Endothelial cell of hepatic sinusoid (primary cell): ENCODE measurements at regions not wholly inside any gene's neighbourhood (a gene's known extent, or its start where the extent isn't known, plus 50 kb on each side); places are given as distances from the start of the nearest gene placed in this dataset.

Source experiments
- in situ Hi-C: cut with HindIII; loops from 2 replicates; pipeline ENCODE4 v1.10.0; 2017; ENCODE audit warnings: low sequenced_read_pairs

DNA sequence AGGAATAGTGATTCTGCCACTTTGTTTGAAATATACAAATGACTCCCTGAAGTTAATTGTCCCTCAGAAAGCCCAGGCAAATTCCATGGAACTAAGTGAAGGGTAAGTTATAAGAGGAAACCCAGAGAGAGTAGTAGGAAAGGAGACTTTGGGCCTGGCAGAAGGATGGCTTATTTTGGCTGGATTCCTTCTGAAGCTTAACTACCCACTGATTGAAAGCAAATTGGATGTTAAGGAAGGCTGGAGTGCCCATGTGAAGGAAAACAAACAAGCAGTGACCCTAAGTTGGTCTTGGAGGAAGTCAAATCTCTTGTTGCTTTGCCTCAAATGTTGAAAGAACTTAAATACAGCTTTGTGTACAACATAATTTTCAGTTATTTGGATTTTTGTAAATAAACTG, 1106.4 kb upstream of the ZEB2 start:
- in situ Hi-C loops, result no loop called here

DNA sequence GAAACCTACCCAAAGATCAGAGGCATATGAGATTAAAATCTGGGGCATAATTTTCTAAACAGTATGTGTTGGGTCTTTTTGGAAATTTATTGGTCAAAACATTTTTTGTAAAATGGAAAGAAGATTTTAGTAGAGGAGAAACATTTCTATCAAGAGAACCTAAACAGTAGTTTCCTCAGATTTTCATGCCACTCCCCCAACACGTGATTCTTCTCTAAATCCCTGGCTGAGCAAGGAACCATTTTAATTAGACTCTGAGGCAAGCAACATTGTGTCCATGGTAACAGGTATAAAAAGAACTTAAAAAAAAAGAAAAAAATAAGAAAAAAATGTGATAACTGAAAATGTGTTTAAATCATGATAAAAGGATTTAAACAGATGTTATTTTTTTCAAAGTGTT, 1105.2 kb upstream of the ZEB2 start:
- in situ Hi-C loops, result no loop called here

DNA sequence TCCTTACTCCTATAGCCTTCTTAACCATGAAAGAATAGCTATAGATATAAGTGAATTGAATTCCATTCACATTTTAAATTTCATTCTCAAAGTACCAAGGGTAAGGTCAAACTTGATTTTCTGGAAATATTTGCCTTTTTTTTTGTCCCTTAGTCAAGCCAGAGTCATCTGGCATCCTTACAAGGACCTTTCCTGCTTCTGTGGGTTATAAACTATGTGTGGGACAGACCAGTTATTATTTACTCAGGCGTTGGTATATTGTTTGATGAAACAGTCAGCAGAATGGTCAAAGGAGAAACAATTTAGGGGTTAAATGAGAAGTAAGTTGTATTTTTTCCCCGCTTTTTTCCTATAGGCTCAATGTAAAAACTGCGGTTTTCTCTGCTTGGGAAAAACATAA, 1103.2 kb upstream of the ZEB2 start:
- in situ Hi-C loops, result no loop called here

DNA sequence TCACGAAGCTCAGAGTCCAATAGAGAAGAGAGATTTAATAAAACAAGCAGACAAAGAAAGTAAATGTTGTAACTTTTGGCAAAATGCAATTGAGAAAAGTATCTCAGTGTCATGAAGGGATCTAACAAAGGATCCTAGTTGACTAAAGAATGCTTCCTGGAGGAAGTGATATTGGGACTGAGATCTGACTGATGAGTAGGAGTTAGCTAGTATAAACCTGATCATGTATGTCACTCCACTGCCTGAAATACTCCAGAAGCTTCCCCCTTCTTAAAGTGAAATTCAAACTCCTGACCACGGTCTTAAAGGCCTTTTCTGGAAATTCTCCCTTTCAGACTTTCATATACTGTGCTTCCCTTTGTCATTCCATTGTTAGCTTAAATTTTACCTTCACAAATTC, 1102.4 kb upstream of the ZEB2 start:
- in situ Hi-C loops, result no loop called here

DNA sequence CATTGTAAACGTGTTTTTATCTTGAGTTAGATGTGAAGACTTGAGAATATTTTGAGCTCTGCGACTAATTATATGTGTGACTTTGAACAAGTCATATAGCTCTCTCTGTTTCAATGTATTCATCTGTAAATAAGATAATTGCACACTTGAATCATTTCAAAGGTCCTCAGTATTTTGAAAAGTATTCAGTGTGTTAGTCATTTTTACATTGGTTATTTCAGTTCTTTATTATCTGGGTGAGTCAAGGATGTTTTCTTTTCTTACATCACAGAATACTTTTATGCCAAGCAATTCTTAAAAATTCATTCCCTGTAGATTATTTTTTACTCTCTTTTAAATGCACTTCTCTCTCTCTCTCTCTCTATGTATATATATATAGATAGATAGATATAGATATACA, 1098.0 kb upstream of the ZEB2 start:
- in situ Hi-C loops, result no loop called here

DNA sequence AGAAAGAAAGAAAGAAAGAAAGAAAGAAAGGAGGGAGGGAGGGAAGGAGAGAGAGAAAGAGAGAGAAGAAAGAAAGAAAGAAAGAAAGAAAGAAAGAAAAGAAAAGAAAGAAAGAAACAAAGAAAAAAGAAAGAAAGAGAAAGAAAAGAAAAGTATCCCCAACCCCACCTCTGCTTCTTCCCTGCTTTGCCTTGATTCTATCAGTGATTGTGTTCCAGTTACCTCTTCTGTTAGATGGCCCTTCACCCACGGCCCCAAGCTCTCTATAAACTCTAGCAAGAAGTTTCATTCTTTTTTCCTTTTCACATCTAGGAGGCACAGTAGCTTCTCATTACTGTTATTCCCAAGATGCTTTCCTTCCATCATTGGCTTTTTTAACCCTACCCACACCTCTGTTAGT, 1097.5 kb upstream of the ZEB2 start:
- in situ Hi-C loops, result no loop called here

DNA sequence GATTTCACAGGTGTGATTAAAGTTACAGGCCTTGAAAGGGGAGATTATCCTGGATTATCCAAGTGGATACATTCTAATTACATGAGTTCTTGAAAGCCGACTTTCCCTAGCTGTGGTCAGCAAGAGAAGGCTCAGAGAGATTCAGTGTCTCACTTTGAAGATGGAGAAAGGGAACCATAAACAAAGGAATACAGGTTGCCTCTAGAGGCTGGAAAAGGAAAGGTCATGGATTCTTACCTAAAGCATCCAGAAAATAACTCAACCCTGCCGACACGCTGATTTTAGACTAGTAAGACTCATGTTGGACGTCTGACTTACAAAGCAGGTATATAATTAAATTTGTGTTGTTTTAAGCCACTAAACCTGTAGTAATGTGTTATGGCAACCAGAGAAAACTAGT, 1095.7 kb upstream of the ZEB2 start:
- in situ Hi-C loops, result no loop called here

DNA sequence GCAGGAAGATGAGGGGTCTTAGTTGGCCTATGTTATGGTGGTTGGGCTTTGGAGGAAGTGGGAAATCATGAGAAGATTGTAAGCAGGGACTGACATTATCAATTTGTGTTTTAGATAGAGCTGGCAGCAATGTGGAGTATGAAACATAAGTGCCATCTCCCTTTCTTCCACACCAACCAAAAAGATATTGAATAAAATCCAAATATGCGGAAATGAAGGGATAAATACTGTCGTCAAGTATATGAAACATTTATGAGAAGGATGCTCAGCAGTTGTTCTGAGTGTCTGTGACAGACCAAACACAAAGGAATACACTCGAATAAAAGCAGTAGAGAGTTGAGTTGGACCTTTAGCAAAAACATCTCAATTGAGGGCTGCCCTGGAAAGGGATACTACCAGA, 1090.0 kb upstream of the ZEB2 start:
- in situ Hi-C loops, result no loop called here

DNA sequence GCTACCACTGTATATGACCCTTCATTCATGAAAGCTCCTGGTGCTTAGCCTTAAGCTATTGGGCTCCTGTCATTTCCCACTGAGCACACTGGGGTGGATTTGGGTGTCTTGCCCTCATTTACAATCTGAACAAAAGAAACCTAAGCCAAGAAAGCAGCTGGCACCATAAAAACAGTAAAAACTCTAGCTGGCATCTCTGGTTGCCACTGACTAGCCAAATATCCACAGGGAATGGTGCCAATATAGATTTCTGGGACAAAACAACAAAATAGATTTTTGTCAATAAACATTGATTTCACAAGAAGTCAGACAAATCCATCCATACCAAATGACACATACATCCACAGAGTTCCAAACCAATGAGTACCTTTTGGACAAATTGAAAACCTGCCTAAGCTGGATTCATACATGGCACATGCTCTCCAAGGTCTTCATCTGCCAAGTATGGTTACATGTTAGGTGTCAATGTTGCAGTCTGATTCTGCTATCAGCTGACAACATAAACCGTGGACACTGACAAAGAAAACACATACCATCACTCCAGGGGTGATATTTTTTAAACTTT, 1081.5 kb upstream of the ZEB2 start:
- in situ Hi-C loops, result no loop called here

DNA sequence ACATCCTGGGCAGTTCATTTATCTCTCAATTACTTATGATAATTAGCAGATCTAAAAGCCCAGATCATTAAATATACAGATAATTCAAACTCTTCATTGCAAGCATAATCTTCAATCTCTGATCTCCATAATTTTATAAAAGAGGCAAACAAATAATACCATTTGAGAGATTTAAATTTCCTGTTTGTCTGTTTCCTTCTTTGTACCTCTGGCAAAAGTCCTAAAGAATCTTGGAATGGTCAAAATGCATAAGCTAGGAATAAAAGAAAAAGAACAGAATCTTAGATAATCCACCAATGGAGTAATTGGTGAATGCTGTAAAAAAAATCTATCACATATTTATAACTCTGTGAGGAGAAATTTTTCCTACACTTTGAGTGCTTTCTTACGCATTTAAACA, 1080.9 kb upstream of the ZEB2 start:
- in situ Hi-C loops, result no loop called here

DNA sequence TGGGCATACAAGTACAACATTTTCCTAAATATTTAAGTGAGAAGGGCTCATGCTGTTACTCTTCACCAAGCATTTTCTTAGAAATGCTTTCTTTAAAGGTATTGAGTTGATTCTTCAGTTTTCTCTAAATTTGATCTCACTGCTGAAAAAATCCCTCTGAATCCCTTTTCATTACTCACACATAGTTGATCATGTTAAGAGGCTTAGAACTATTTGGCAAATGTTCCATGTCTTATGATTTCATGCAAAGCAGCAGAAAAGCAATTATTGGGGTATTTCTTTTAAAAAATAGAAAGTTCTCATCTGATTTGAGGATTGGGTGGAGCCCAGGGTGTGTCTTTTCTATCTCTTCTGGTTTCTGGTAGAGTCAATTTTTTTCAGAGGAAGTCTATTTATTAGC, 1079.8 kb upstream of the ZEB2 start:
- in situ Hi-C loops, result no loop called here

DNA sequence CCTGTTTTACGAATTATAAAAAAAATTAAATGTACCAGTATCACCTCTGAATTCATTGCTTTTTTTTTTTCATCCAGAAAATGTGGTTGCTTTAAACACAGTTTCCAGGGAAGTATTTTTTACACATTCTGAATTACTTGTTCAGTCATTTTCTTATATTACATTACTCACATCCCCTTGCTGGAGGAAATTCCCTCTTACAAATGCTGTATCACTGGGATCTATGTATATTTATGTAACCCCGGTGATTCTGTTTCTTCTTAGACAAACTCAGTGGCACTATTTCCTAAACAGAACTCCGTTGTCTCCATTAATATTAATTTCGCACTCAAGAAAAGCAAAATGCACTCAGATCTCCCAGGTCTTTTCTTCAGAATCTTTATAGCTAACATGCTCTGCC, 1078.5 kb upstream of the ZEB2 start:
- in situ Hi-C loops, result no loop called here

DNA sequence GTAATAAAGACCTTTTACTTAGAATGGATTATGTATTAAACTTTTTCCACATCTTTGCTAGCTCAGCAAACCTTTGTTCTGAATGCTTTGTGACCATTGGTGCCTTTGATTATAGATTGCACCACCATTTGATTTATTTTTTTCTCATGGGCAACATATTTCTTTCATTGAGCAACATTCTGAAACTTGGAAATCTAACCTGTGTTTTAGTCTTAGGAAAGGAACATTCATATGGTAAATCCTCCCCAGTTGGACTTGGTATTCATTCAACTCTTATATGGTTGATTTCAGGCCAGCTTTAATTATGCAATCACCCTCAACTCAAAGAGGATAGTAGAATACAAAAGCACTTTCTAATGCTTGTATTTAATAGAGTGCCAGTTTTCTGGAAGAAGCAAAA, 1077.9 kb upstream of the ZEB2 start:
- in situ Hi-C loops, result no loop called here

DNA sequence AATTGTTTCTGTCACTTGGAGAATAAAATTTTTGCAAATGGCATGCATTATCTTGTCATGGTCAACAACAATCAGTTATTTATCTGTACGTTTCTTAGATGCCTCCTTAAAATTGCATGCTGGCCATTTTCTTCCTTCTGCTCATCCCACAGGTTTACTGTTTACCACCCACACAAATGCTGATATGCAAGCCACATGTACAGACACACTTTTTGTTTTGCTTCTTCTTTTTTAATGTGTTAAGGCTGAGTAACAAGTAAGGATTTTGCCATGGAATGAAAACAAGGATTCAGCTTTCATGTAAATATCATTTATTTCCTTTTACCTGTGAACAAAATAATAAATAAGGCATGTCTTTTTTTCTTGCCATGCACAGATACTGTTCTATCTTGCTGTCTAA, 1077.1 kb upstream of the ZEB2 start:
- in situ Hi-C loops, result no loop called here

DNA sequence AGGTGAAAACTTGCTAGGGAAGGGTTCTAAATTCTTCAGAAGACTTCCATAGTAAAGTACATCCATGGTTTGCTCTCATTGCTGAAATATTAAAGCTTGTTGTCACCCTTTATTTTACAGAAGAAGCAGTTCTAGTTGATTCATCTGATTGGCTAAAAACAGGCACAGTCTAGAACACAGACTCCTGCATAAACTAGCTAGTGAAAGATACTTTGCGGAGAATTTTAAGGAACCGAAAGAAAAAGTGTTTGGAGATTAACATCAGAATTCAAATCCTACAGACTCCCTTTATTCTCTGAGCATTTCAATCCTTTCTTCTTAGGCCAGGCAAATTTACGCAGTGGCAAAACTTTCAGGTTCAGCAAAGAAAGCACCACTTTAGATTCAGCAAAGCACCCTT, 1076.5 kb upstream of the ZEB2 start:
- in situ Hi-C loops, result no loop called here

DNA sequence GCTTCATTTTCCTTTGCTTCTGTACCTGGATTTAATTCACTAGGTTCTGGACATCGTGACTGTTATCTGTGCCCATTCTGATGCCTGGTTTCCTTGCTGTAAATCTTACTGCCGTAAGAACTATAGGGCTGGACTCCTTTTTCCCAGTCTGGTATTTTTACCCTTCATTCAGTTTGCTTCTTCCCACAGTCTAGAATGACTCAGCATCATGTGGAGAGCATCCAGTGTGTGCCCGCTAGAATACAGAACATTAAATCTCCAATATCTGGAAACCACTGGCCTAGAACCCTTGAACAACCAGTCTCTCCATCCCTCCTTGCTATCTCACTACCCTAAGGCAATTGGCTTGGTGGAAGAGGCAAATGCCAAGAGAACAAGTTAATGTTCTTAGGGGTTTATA, 1075.4 kb upstream of the ZEB2 start:
- in situ Hi-C loops, result no loop called here

DNA sequence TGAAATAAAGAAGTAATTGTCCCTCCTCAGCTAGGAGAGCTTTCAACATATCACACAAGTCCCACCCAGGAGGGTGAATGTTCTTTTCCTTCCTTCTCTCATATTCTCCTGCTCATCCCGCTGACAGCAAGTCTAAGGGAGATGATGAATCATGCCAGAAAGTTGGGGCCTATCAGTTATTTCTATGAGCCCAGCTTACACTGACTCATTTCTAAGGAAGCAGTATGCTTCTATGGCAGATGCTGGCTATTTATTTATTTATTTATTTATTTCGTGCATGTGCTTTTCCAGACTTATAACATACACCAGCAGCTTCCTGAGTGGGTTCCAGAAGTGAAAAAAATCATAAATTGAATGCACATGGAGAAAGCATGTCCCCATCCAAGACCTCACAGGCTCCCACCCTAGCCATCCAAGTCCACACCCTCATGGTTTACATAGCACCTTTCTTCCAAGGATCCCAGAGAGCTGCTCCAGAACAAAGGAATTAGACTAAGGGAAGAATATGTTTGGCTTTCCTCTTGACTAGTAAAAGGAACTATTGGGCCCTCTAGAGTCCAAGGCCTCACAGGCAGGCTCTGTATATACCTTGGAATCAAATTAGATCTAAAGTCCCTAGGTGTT, 1074.2 kb upstream of the ZEB2 start:
- in situ Hi-C loops, result loop anchor here (5.0 kb wide), 2 partner anchors 38 to 82 kb away; no protein-coding TSS in a partner anchor

DNA sequence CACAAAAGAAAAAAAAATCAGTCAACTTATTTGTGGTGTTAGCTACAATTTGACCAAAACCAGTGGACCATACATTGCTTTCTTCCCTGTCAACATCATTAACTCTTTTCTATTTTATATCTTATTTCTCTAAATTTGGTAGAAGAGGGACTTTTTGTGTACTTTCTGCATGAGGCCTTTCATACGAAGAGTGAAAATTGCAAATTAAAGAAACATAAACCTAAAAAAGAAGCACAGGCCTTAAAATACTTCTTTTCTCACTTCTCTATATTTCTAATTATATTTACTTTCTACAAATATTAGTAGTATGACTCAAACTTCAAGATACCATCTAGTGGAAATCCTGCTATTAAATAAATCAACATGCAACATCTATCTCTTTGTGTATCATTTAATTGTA, 1073.4 kb upstream of the ZEB2 start:
- in situ Hi-C loops, result loop anchor here (5.0 kb wide), 2 partner anchors 39 to 81 kb away; no protein-coding TSS in a partner anchor

DNA sequence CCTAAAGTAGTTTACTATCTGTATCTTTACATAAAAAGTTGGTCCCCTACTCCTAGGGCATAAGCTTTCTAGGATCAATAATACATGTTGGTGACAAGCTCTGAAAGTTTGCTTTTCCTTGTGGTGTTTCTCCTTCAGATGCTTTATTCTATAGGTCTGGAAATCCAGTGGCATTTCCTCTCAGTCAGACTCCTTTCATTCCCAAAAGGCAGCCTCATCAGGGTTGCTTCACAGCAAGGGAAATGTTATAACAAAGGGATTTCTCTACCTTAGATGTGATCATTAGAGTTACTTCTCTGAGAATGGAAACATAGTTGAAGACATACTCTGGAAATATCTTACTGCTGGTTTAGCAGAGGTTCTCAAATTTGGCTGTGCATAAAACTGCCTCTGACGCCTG, 1072.4 kb upstream of the ZEB2 start:
- in situ Hi-C loops, result loop anchor here (5.0 kb wide), 2 partner anchors 40 to 80 kb away; no protein-coding TSS in a partner anchor

DNA sequence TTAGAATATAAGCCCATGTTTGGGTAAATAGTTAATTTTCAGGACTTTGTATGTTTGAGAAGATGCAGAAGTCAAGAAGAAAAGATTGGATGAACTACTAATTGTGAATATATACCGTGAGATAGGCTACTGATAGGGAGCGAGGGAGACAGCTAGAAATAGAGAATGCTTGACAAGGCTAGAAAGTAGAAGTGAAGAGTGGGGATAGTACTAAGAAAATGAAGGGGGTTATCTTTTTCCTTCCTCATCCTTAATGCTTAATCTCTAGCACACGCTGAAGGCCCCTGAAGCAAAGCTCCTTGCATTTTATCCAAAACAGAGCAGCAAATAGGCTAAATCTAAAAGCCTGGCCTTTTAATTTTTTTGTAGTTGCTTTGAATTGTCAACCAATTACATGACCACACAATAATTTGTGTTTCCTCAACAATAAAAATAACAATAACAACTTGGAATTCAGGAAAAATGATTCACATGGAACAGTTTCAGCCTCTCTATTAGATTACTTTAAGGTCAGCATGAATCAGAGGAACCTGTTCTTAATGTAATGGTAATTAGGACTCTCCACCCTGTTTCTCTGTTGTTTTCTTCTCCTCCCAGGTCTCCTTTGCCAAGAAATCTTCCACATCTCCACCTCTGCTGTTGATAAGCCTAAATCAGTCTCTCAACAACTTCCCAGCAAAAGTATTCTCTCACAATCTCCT, 1071.3 kb upstream of the ZEB2 start:
- in situ Hi-C loops, result loop anchor here (5.0 kb wide), 2 partner anchors 41 to 79 kb away; no protein-coding TSS in a partner anchor

DNA sequence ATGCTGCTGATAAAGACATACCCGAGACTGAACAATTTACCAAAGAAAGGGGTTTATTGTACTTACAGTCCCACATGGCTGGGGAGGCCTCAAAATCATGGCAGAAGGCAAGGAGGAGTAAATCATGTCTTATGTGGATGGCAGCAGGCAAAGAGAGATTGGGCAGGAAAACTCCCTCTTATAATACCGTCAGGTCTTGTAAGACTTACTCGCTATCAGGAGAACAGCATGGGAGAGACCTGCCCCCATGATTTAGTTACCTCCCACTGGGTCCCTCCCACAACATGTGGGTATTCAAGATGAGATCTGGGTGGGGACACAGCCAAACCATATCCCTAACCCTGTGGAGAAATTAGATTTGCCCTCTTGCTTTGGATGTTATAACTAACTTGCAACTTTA, 1068.0 kb upstream of the ZEB2 start:
- in situ Hi-C loops, result no loop called here

DNA sequence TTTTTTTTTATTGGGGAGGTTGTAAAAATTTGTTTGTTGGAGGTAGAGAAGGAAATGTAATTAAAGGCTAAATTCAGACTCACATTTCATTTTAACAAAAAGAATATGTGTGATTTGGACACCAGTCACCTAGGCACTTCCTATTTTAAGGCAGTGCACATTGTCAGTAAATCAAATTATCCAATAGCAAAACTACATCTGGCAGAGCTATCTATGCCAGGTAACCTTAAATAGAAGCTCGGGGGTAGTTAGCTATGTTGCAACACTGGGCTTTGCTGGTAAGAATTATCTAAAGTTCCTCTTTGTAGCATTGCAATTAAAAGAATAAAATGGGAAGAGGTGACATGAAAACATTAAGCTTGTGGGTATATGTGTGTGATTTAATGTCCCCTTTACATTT, 1064.4 kb upstream of the ZEB2 start:
- in situ Hi-C loops, result no loop called here
